ENCODE measurements at regions not wholly inside any gene's neighbourhood (a gene's known extent, or its start where the extent isn't known, plus 50 kb on each side); places are given as distances from the start of the nearest gene placed in this dataset.

GRCh38 chr2:219778189-219778588, 150.8 kb downstream of the SLC4A3 start:
- intact Hi-C loops (cut with DNase I): no loop called here
- no peak for ATAC-seq
- no peak for TF ChIP-seq CTCF (IDR thresholded peaks at IDR 0.05)
- H3K36me3 ChIP-seq: no peaks in the 10 kb centered on the region
- H3K27ac ChIP-seq: no peak overlapping the region
- no peak for DNase-seq
- H3K9me3 ChIP-seq: no peaks in the 10 kb centered on the region
- no peak overlapping the region for H3K4me3 ChIP-seq
- H3K27me3 ChIP-seq: peaks cover 0 to 4% of the 10 kb centered on the region in 2 donors
- H3K4me1 ChIP-seq: no peaks in the 10 kb centered on the region

- Histone ChIP-seq H3K36me3 (no peaks in the 10 kb centered on the region), H3K4me1 (no peaks in the 10 kb centered on the region), H3K9me3 (no peaks in the 10 kb centered on the region), H3K27me3 (peaks cover 0 to 4% of the 10 kb centered on the region in 2 donors), H3K27ac (no peak overlapping the region), H3K4me3 (no peak overlapping the region)
- TF ChIP-seq CTCF (IDR thresholded peaks at IDR 0.05): no peak
- no peak for ATAC-seq
- no peak for DNase-seq
- intact Hi-C loops (cut with DNase I): no loop called here
These were observed 155.4 kb downstream of the SLC4A3 start for GRCh38 chr2:219782737-219783348.

GRCh38 chr2:219783359-219783975, 156.0 kb downstream of the SLC4A3 start:
- H3K9me3 ChIP-seq: no peaks in the 10 kb centered on the region
- DNase-seq: no peak
- no peaks in the 10 kb centered on the region for H3K36me3 ChIP-seq
- ATAC-seq: no peak
- peaks cover 0 to 4% of the 10 kb centered on the region in 2 donors for H3K27me3 ChIP-seq
- TF ChIP-seq CTCF (IDR thresholded peaks at IDR 0.05): no peak
- intact Hi-C loops (cut with DNase I): no loop called here
- H3K4me3 ChIP-seq: no peak overlapping the region
- no peak overlapping the region for H3K27ac ChIP-seq
- no peaks in the 10 kb centered on the region for H3K4me1 ChIP-seq

GRCh38 chr2:219784178-219784577, 156.7 kb downstream of the SLC4A3 start:
- no peaks in the 10 kb centered on the region for H3K4me1 ChIP-seq
- TF ChIP-seq CTCF (IDR thresholded peaks at IDR 0.05): no peak
- intact Hi-C loops (cut with DNase I): no loop called here
- no peaks in the 10 kb centered on the region for H3K36me3 ChIP-seq
- no peaks in the 10 kb centered on the region for H3K9me3 ChIP-seq
- no peak overlapping the region for H3K4me3 ChIP-seq
- ATAC-seq (no peak), DNase-seq (no peak)
- H3K27ac ChIP-seq: no peak overlapping the region
- H3K27me3 ChIP-seq: peaks cover 0 to 4% of the 10 kb centered on the region in 2 donors

- H3K36me3 ChIP-seq: no peaks in the 10 kb centered on the region
- DNase-seq (no peak), ATAC-seq (no peak)
- H3K27ac ChIP-seq: no peak overlapping the region
- intact Hi-C loops (cut with DNase I): no loop called here
- no peaks in the 10 kb centered on the region for H3K27me3 ChIP-seq
- no peak for TF ChIP-seq CTCF (IDR thresholded peaks at IDR 0.05)
- no peak overlapping the region for H3K4me3 ChIP-seq
- H3K4me1 ChIP-seq: no peaks in the 10 kb centered on the region
- no peaks in the 10 kb centered on the region for H3K9me3 ChIP-seq
These were observed 162.0 kb downstream of the SLC4A3 start for GRCh38 chr2:219789476-219789875.
